Keratinocyte (primary cell): ENCODE measurements at regions not wholly inside any gene's neighbourhood (a gene's known extent, or its start where the extent isn't known, plus 50 kb on each side); places are given as distances from the start of the nearest gene placed in this dataset.

Experiments used
- CTCF ChIP-seq, 3 experiments: IDR thresholded peaks in 1 of 3; conservative IDR thresholded peaks in 1 of 3; optimal IDR thresholded peaks in 1 of 3; 2 replicates in 2 of 3; 3 replicates in 1 of 3; pipeline versions ENCODE3 to v1.5.1; 2011; ENCODE audit warnings: low read length in 3 of 3, mild to moderate bottlenecking in 3 of 3, moderate library complexity in 2 of 3, control low read depth in 1 of 3, inconsistent platforms in 1 of 3; ENCODE audit not compliant: insufficient read depth in 2 of 3; ENCODE audit errors: extremely low read depth in 1 of 3
- EZH2 ChIP-seq: IDR thresholded peaks from one replicate; pipeline ENCODE4 v1.6.1; 2012; ENCODE audit warnings: inconsistent platforms, mild to moderate bottlenecking, low read length, moderate library complexity

- TF ChIP-seq EZH2 (no peak), CTCF (optimal IDR thresholded peaks at IDR 0.05 in 1 of 3, IDR thresholded peaks at IDR 0.05 in 1 of 3, conservative IDR thresholded peaks at IDR 0.05 in 1 of 3; ENCODE audit: extremely low read depth in 1 of 3, insufficient read depth in 2 of 3, low read length in 3 of 3) (no peak)
Measured at GRCh38 chr1:36583980-36584782, 101.5 kb upstream of the CSF3R start.
